ENCODE measurements at regions not wholly inside any gene's neighbourhood (a gene's known extent, or its start where the extent isn't known, plus 50 kb on each side); places are given as distances from the start of the nearest gene placed in this dataset.

GRCh38 chr13:107518780-107519179 is 696.6 kb downstream of the LIG4 start:
- no peaks in the 10 kb centered on the region for H3K4me1 ChIP-seq
- no peak for DNase-seq
- no peaks in the 10 kb centered on the region for H3K9me3 ChIP-seq (replicated peaks)
- no peak for TF ChIP-seq CTCF (IDR thresholded peaks at IDR 0.05; ENCODE audit: borderline replicate concordance)
- no peaks in the 10 kb centered on the region for H3K36me3 ChIP-seq
- H3K27me3 ChIP-seq (ENCODE audit: low read depth), result no peaks in the 10 kb centered on the region
- no peak overlapping the region for H3K4me3 ChIP-seq
- intact Hi-C loops (cut with micrococcal nuclease), result no loop called here
- no peak overlapping the region for H3K27ac ChIP-seq (replicated peaks)

- intact Hi-C loops (cut with micrococcal nuclease), result no loop called here
- no peak for DNase-seq
- no peak for TF ChIP-seq CTCF (IDR thresholded peaks at IDR 0.05; ENCODE audit: borderline replicate concordance)
- Histone ChIP-seq H3K27me3 (ENCODE audit: low read depth) (no peaks in the 10 kb centered on the region), H3K4me3 (no peak overlapping the region), H3K4me1 (no peaks in the 10 kb centered on the region), H3K9me3 (replicated peaks) (no peaks in the 10 kb centered on the region), H3K27ac (replicated peaks) (no peak overlapping the region), H3K36me3 (no peaks in the 10 kb centered on the region)
Measured at GRCh38 chr13:107518292-107518691, 697.0 kb downstream of the LIG4 start.

- no peaks in the 10 kb centered on the region for H3K4me1 ChIP-seq
- intact Hi-C loops (cut with micrococcal nuclease), result no loop called here
- H3K27me3 ChIP-seq (ENCODE audit: low read depth), result no peaks in the 10 kb centered on the region
- H3K9me3 ChIP-seq (replicated peaks), result no peaks in the 10 kb centered on the region
- no peak overlapping the region for H3K27ac ChIP-seq (replicated peaks)
- no peak overlapping the region for H3K4me3 ChIP-seq
- H3K36me3 ChIP-seq, result no peaks in the 10 kb centered on the region
- TF ChIP-seq CTCF (IDR thresholded peaks at IDR 0.05; ENCODE audit: borderline replicate concordance), result no peak
- DNase-seq, result no peak
Measured at GRCh38 chr13:107516517-107516916, 698.8 kb downstream of the LIG4 start.

- intact Hi-C loops (cut with micrococcal nuclease), result no loop called here
- DNase-seq, result no peak
- no peaks in the 10 kb centered on the region for H3K27me3 ChIP-seq (ENCODE audit: low read depth)
- TF ChIP-seq CTCF (IDR thresholded peaks at IDR 0.05; ENCODE audit: borderline replicate concordance), result no peak
- no peaks in the 10 kb centered on the region for H3K9me3 ChIP-seq (replicated peaks)
- H3K36me3 ChIP-seq, result no peaks in the 10 kb centered on the region
- H3K4me1 ChIP-seq, result no peaks in the 10 kb centered on the region
- H3K27ac ChIP-seq (replicated peaks), result no peak overlapping the region
- no peak overlapping the region for H3K4me3 ChIP-seq
Measured at GRCh38 chr13:107512551-107512950, 702.8 kb downstream of the LIG4 start.

GRCh38 chr13:107497661-107498060 is 717.7 kb downstream of the LIG4 start:
- intact Hi-C loops (cut with micrococcal nuclease), result no loop called here
- no peaks in the 10 kb centered on the region for H3K36me3 ChIP-seq
- H3K9me3 ChIP-seq (replicated peaks), result peaks cover 9% of the 10 kb centered on the region
- H3K27me3 ChIP-seq (ENCODE audit: low read depth), result no peaks in the 10 kb centered on the region
- no peak for TF ChIP-seq CTCF (IDR thresholded peaks at IDR 0.05; ENCODE audit: borderline replicate concordance)
- no peak overlapping the region for H3K4me3 ChIP-seq
- DNase-seq, result no peak
- no peak overlapping the region for H3K27ac ChIP-seq (replicated peaks)
- no peaks in the 10 kb centered on the region for H3K4me1 ChIP-seq

- Histone ChIP-seq H3K9me3 (replicated peaks) (peaks cover 33% of the 10 kb centered on the region), H3K27me3 (ENCODE audit: low read depth) (no peaks in the 10 kb centered on the region), H3K36me3 (no peaks in the 10 kb centered on the region), H3K4me3 (no peak overlapping the region), H3K27ac (replicated peaks) (no peak overlapping the region), H3K4me1 (no peaks in the 10 kb centered on the region)
- intact Hi-C loops (cut with micrococcal nuclease), result no loop called here
- TF ChIP-seq CTCF (IDR thresholded peaks at IDR 0.05; ENCODE audit: borderline replicate concordance), result no peak
- DNase-seq, result no peak
Measured at GRCh38 chr13:107493266-107493665, 722.1 kb downstream of the LIG4 start.

Measured in left ventricle myocardium inferior (tissue), 1 donor.